ENCODE measurements at regions not wholly inside any gene's neighbourhood (a gene's known extent, or its start where the extent isn't known, plus 50 kb on each side); places are given as distances from the start of the nearest gene placed in this dataset.

DNA sequence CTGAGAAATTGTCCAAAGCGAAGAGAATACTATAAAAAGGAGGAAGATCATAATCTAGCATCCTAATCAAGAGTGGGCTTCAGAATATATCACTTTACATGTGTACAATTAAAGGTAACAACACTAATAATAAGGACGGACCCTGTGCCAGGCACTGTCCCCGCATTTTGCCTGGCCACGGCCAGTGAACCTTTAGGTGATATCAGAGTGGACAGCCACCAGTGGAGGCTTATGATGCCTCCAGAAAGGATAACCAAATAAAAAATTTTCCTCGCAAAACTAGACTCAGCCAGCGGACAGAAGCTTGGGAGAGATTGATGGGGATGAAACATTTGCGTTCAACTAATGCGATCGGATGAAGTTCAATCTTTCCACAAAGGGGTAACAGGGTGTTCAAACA lies 436.4 kb downstream of the NPHP4 start:
- TF ChIP-seq CTCF (IDR thresholded peaks at IDR 0.05) (no peak), POLR2A (IDR thresholded peaks at IDR 0.05) (no peak)

All from lower leg skin (tissue), 3 donors.